Omental fat pad (tissue), 3 donors: ENCODE measurements at regions not wholly inside any gene's neighbourhood (a gene's known extent, or its start where the extent isn't known, plus 50 kb on each side); places are given as distances from the start of the nearest gene placed in this dataset.

Experiments used
- ATAC-seq: fragments of 150-250 bp; one replicate; pipeline ENCODE4 v1.9.1; 2016; ENCODE audit warnings: mild to moderate bottlenecking, moderate library complexity; ENCODE audit not compliant: low FRiP score
- DNase-seq: peaks from one replicate; pipeline ENCODE4 v3.0.0-alpha.2; 2019; ENCODE audit warnings: low spot score
- CTCF ChIP-seq, 3 donors: fragments of 450-650 bp; IDR thresholded peaks; one replicate each; pipeline ENCODE4 v1.5.1; 2016 to 2017; ENCODE audit warnings: antibody characterized with exemption in 3 of 3, mild to moderate bottlenecking in 3 of 3, moderate library complexity in 2 of 3

- no peak for TF ChIP-seq CTCF (IDR thresholded peaks at IDR 0.05)
- DNase-seq (no peak), ATAC-seq (no peak)
These were observed 68.1 kb upstream of the IRX5 start for GRCh38 chr16:54862529-54862928.

- DNase-seq: no peak
- no peak for TF ChIP-seq CTCF (IDR thresholded peaks at IDR 0.05)
- ATAC-seq: no peak
These were observed 73.8 kb upstream of the IRX5 start for GRCh38 chr16:54856871-54857270.

- no peak for TF ChIP-seq CTCF (IDR thresholded peaks at IDR 0.05)
- DNase-seq (no peak), ATAC-seq (no peak)
These were observed 83.1 kb upstream of the IRX5 start for GRCh38 chr16:54847609-54848008.

- DNase-seq (no peak), ATAC-seq (no peak)
- no peak for TF ChIP-seq CTCF (IDR thresholded peaks at IDR 0.05)
These were observed 83.5 kb upstream of the IRX5 start for GRCh38 chr16:54847207-54847606.

GRCh38 chr16:54846766-54847165 is 83.9 kb upstream of the IRX5 start:
- no peak for TF ChIP-seq CTCF (IDR thresholded peaks at IDR 0.05)
- DNase-seq (no peak), ATAC-seq (no peak)

GRCh38 chr16:54843424-54843750 is 87.3 kb upstream of the IRX5 start:
- DNase-seq: no peak
- no peak for TF ChIP-seq CTCF (IDR thresholded peaks at IDR 0.05)
- no peak for ATAC-seq

- TF ChIP-seq CTCF (IDR thresholded peaks at IDR 0.05): no peak
- ATAC-seq (no peak), DNase-seq (no peak)
These were observed 87.8 kb upstream of the IRX5 start for GRCh38 chr16:54842743-54843423.
